ENCODE measurements at regions not wholly inside any gene's neighbourhood (a gene's known extent, or its start where the extent isn't known, plus 50 kb on each side); places are given as distances from the start of the nearest gene placed in this dataset.

DNA sequence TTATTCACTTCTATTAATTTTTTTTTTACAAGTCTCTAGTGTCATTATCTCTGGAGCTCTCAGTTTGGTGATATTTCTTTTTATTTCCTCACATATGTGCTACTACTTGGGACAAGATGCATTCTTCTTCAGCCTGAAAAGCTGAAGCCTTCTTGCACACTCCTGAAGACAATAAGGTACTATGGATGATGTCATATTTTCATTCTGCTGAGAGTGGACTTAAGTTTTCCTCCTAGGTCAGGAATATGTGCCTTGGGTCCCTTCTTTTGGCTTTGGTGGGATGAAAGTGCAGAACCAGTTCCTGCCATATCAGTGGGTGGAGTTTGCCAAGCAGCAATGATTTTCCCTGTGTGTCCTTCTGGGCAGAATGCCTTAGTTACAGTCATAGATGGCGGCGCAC, 188.7 kb upstream of the EYA4 start:
- TF ChIP-seq, protein P1, sequence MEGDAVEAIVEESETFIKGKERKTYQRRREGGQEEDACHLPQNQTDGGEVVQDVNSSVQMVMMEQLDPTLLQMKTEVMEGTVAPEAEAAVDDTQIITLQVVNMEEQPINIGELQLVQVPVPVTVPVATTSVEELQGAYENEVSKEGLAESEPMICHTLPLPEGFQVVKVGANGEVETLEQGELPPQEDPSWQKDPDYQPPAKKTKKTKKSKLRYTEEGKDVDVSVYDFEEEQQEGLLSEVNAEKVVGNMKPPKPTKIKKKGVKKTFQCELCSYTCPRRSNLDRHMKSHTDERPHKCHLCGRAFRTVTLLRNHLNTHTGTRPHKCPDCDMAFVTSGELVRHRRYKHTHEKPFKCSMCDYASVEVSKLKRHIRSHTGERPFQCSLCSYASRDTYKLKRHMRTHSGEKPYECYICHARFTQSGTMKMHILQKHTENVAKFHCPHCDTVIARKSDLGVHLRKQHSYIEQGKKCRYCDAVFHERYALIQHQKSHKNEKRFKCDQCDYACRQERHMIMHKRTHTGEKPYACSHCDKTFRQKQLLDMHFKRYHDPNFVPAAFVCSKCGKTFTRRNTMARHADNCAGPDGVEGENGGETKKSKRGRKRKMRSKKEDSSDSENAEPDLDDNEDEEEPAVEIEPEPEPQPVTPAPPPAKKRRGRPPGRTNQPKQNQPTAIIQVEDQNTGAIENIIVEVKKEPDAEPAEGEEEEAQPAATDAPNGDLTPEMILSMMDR (conservative IDR thresholded peaks at IDR 0.05; ENCODE audit: low read depth, low read length), result no peak
- no peak for TF ChIP-seq EZH2 (IDR thresholded peaks at IDR 0.05; ENCODE audit: low read length, unreplicated experiment)
